ENCODE measurements at regions not wholly inside any gene's neighbourhood (a gene's known extent, or its start where the extent isn't known, plus 50 kb on each side); places are given as distances from the start of the nearest gene placed in this dataset.
A peak's percentile ranks its signal among the peaks of the same experiment; 100 is the strongest.

DNA sequence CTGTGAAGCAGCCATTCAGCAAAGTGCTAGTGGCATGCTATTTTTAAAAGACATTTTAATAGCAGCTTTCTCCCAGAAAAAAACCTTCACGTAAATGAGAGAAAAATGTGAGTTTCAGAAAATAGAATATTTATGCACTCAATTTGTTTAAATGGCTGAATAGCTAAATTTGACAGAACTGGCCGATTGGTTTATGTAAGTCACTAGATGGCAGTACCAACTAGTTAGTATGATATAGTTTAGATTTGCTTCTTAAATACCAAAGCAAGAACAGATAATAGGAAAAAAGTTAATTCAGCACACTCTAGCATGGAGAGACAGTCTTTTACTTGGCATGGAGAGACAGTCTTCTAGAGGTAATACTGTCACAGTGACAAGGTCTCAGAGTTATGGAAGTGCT is 250.1 kb downstream of the SNCA start:
- no peak overlapping the region for H3K27ac ChIP-seq (ENCODE audit: low read length)
- TF ChIP-seq, protein P1, sequence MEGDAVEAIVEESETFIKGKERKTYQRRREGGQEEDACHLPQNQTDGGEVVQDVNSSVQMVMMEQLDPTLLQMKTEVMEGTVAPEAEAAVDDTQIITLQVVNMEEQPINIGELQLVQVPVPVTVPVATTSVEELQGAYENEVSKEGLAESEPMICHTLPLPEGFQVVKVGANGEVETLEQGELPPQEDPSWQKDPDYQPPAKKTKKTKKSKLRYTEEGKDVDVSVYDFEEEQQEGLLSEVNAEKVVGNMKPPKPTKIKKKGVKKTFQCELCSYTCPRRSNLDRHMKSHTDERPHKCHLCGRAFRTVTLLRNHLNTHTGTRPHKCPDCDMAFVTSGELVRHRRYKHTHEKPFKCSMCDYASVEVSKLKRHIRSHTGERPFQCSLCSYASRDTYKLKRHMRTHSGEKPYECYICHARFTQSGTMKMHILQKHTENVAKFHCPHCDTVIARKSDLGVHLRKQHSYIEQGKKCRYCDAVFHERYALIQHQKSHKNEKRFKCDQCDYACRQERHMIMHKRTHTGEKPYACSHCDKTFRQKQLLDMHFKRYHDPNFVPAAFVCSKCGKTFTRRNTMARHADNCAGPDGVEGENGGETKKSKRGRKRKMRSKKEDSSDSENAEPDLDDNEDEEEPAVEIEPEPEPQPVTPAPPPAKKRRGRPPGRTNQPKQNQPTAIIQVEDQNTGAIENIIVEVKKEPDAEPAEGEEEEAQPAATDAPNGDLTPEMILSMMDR (IDR thresholded peaks at IDR 0.05; ENCODE audit: low read length), result peak; percentile 35
- TF ChIP-seq EZH2 (optimal IDR thresholded peaks at IDR 0.05; ENCODE audit: low read depth, low read length), result no peak
- no peak overlapping the region for H3K4me3 ChIP-seq (ENCODE audit: low read length)

GRCh38 chr4:89586318-89586717 is 250.6 kb downstream of the SNCA start:
- DNase-seq, result no peak
- Histone ChIP-seq H4K20me1 (ENCODE audit: insufficient read depth, low read length) (no peaks in the 10 kb centered on the region), H3K79me2 (ENCODE audit: low read length) (no peaks in the 10 kb centered on the region), H3K4me1 (ENCODE audit: low read length) (no peaks in the 10 kb centered on the region), H3K4me2 (ENCODE audit: low read depth, low read length) (no peak overlapping the region), H2AFZ (ENCODE audit: low read length) (no peak overlapping the region), H3K27me3 (replicated peaks; ENCODE audit: insufficient read depth, low read length) (no peaks in the 10 kb centered on the region), H3F3A (ENCODE audit: insufficient read depth, low read length) (no peaks in the 10 kb centered on the region), H3K9me2 (replicated peaks; ENCODE audit: insufficient read depth, low read length) (no peaks in the 10 kb centered on the region), H3K27ac (ENCODE audit: low read length) (no peak overlapping the region), H3K9me3 (replicated peaks; ENCODE audit: insufficient read depth, low read length) (no peaks in the 10 kb centered on the region), H3K4me3 (ENCODE audit: low read length) (no peak overlapping the region), H3K9ac (ENCODE audit: low read length) (no peak overlapping the region), H3K36me3 (replicated peaks; ENCODE audit: insufficient read depth, low read length) (no peaks in the 10 kb centered on the region)
- TF ChIP-seq EZH2 (optimal IDR thresholded peaks at IDR 0.05; ENCODE audit: low read depth, low read length) (no peak), EZH2phosphoT487 (IDR thresholded peaks at IDR 0.05; ENCODE audit: low read length) (no peak)
- TF ChIP-seq, protein P1 (IDR thresholded peaks at IDR 0.05; ENCODE audit: low read length), result no peak

More for the DNA sequence above, 250.1 kb downstream of the SNCA start:
- Histone ChIP-seq H3K27me3 (replicated peaks; ENCODE audit: insufficient read depth, low read length) (no peaks in the 10 kb centered on the region), H3F3A (ENCODE audit: insufficient read depth, low read length) (no peaks in the 10 kb centered on the region), H3K9me3 (replicated peaks; ENCODE audit: insufficient read depth, low read length) (no peaks in the 10 kb centered on the region), H4K20me1 (ENCODE audit: insufficient read depth, low read length) (no peaks in the 10 kb centered on the region), H2AFZ (ENCODE audit: low read length) (no peak overlapping the region), H3K79me2 (ENCODE audit: low read length) (no peaks in the 10 kb centered on the region), H3K4me2 (ENCODE audit: low read depth, low read length) (no peak overlapping the region), H3K4me1 (ENCODE audit: low read length) (no peaks in the 10 kb centered on the region), H3K36me3 (replicated peaks; ENCODE audit: insufficient read depth, low read length) (no peaks in the 10 kb centered on the region), H3K9ac (ENCODE audit: low read length) (no peak overlapping the region), H3K9me2 (replicated peaks; ENCODE audit: insufficient read depth, low read length) (no peaks in the 10 kb centered on the region)
- no peak for DNase-seq

DNA sequence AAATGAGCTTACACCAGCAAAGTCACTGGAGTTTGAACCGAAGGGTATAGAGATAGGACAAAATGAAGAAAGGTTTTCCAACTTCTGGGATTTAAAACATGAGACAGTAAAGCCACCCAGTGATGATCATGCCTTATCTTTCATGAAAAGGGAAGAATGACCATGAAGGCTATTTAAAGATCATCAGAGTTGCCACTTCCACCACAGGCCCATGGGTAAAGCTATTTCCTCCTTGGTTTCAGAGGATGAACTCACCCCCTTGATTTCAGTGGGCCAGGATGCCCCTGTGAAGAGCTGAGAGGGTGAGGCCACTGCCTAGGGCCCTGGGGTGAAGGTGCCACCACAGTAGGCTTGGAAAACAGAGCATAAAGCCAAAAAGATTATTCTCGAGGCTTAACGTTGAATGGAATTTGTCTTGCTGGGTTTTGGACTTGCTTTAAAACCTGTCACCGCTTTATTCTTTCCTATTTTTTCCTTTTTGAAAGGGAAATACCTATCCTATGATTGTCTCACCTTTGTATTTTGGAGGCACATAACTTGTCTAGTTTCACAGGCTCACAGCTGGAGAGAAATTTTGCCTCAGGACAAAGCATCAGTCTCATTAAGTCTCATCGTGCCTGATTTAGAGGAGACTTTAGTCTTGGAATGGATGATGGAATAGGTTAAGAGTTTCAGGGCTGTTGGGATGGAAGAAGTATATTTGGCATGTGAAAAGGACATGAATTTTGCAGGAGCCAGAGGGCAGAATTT is 254.0 kb downstream of the SNCA start:
- Histone ChIP-seq H2AFZ (ENCODE audit: low read length) (no peak overlapping the region), H3K36me3 (replicated peaks; ENCODE audit: insufficient read depth, low read length) (no peaks in the 10 kb centered on the region)

More for the DNA sequence above, 254.0 kb downstream of the SNCA start:
- no peaks in the 10 kb centered on the region for H3K9me3 ChIP-seq (replicated peaks; ENCODE audit: insufficient read depth, low read length)
- H3K9ac ChIP-seq (ENCODE audit: low read length), result no peak overlapping the region
- no peaks in the 10 kb centered on the region for H3K4me1 ChIP-seq (ENCODE audit: low read length)
- no peak overlapping the region for H3K4me2 ChIP-seq (ENCODE audit: low read depth, low read length)
- no peaks in the 10 kb centered on the region for H4K20me1 ChIP-seq (ENCODE audit: insufficient read depth, low read length)
- no peaks in the 10 kb centered on the region for H3K79me2 ChIP-seq (ENCODE audit: low read length)
- no peaks in the 10 kb centered on the region for H3K27me3 ChIP-seq (replicated peaks; ENCODE audit: insufficient read depth, low read length)
- no peak overlapping the region for H3K4me3 ChIP-seq (ENCODE audit: low read length)
- TF ChIP-seq EZH2 (optimal IDR thresholded peaks at IDR 0.05; ENCODE audit: low read depth, low read length) (no peak), EZH2phosphoT487 (IDR thresholded peaks at IDR 0.05; ENCODE audit: low read length) (no peak)
- TF ChIP-seq, protein P1 (IDR thresholded peaks at IDR 0.05; ENCODE audit: low read length), result no peak
- H3K9me2 ChIP-seq (replicated peaks; ENCODE audit: insufficient read depth, low read length), result no peaks in the 10 kb centered on the region
- H3F3A ChIP-seq (ENCODE audit: insufficient read depth, low read length), result no peaks in the 10 kb centered on the region
- no peak overlapping the region for H3K27ac ChIP-seq (ENCODE audit: low read length)
- DNase-seq, result no peak

Data from MM.1S (cell line).